Spleen (tissue), 7 donors: ENCODE measurements at regions not wholly inside any gene's neighbourhood (a gene's known extent, or its start where the extent isn't known, plus 50 kb on each side); places are given as distances from the start of the nearest gene placed in this dataset.

ENCODE experiments used
- POLR2A ChIP-seq, 3 donors: fragments of 450-650 bp; IDR thresholded peaks; one replicate each; pipeline ENCODE4 v1.5.1; 2017; ENCODE audit warnings: antibody characterized with exemption in 3 of 3, mild to moderate bottlenecking in 1 of 3
- POLR2AphosphoS5 ChIP-seq, 3 donors: sonication (generic); formaldehyde crosslinking; IDR thresholded peaks; one replicate each; pipeline ENCODE4 v1.5.1; 2017; ENCODE audit warnings: antibody characterized with exemption in 3 of 3
- TF ChIP-seq, protein P1 (sequence below), 11 experiments: fragments of 200-600 bp in 7 of 11; fragments of 450-650 bp in 4 of 11; sonication (generic) in 4 of 11; IDR thresholded peaks in 8 of 11; conservative IDR thresholded peaks in 3 of 11; 1 replicate in 7 of 11; 2 replicates in 4 of 11; pipeline versions ENCODE4 v1.4.0 to v1.8.0; 2016 to 2021; ENCODE audit warnings: antibody characterized with exemption in 11 of 11, inconsistent platforms in 4 of 11, mild to moderate bottlenecking in 1 of 11
- donor health status: DM: no; HTN: no; CAD: no; lungs with moderate emphysema.
- donor health status: DM: no; HTN: no; CAD: no.
- donor health status: DM: no; HTN: no; CAD: no.

DNA sequence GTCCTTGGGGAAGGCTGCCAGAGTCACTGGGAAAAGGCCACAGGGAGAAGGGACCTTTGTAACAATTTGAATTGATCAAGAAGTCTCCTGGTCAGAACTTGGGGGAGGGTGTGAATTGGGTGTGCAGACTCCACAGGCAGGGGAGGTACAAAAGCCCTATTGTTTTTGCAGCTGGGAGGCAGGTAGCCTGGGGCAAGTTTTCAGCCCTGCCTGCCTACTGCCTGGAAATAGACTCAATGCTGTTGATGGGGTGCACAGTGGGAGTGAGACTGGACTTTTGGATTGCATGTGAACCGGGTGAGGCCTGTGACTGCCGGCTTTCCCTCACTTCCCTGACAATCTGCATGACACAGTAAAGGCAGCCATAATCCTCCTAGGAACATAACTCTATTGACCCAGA is 947.0 kb downstream of the REEP3 start:
- TF ChIP-seq, protein P1, sequence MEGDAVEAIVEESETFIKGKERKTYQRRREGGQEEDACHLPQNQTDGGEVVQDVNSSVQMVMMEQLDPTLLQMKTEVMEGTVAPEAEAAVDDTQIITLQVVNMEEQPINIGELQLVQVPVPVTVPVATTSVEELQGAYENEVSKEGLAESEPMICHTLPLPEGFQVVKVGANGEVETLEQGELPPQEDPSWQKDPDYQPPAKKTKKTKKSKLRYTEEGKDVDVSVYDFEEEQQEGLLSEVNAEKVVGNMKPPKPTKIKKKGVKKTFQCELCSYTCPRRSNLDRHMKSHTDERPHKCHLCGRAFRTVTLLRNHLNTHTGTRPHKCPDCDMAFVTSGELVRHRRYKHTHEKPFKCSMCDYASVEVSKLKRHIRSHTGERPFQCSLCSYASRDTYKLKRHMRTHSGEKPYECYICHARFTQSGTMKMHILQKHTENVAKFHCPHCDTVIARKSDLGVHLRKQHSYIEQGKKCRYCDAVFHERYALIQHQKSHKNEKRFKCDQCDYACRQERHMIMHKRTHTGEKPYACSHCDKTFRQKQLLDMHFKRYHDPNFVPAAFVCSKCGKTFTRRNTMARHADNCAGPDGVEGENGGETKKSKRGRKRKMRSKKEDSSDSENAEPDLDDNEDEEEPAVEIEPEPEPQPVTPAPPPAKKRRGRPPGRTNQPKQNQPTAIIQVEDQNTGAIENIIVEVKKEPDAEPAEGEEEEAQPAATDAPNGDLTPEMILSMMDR (IDR thresholded peaks at IDR 0.05 in 8 of 11, conservative IDR thresholded peaks at IDR 0.05 in 3 of 11): no peak
- TF ChIP-seq POLR2A (IDR thresholded peaks at IDR 0.05) (no peak), POLR2AphosphoS5 (IDR thresholded peaks at IDR 0.05) (no peak)
